SK-N-DZ (cell line): ENCODE measurements at regions not wholly inside any gene's neighbourhood (a gene's known extent, or its start where the extent isn't known, plus 50 kb on each side); places are given as distances from the start of the nearest gene placed in this dataset.
A peak's percentile ranks its signal among the peaks of the same experiment; 100 is the strongest.

Experiments used
- DNase-seq: peaks from one replicate; pipeline ENCODE4 v3.0.0-alpha.2; 2015; ENCODE audit warnings: low spot score

DNA sequence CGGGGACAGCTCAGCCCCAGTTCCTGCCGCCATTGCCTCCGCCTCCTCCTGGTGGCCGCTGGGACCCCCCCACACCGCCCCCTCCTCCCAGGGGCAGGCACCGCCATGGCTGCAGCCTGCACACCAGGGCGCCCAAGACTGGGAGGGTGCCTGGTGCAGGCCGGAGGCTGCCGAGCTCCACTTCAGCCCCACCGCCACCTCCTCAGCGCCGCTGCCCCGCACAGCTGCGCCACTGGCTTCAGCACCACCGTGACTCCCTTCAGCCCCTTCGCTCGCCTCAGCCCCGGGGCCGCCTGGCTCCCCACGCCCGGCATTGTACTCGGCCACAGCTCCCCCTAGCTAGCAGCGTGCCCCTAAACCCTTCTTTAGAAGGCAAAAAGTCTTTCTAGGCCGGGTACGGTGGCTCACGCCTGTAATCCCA is 131.1 kb downstream of the CRYBB2 start:
- no peak for DNase-seq

DNA sequence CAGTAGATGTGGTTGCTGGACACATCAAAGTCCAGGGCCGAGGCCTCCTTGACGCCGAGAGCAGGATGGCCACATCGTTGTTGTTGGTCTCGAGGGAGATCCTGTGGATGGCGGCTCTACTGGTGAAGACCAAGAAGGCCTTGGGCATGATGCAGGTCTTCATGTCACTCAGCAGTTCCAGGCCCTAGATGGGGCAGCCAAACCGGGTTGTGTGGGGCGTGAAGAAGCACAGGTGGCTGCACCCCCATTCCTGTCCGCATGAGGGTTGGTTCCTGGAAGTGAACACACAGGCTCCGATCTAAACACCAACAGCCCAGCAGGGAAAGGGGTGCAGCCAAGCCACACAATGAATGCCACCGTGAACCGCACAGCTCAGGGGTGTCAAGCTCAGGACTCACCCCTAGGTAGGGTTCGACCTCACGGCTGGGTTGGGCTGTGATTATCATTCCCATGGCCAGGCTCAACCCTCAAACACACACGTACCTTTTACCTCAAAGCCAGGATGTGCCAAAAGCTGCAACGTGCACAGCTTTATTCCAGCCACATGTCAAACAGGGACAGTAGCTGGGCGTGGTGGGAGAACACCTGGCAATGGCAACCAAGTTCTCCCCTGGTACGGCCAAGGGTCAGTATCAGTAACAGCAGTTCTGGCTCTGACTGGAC is 132.3 kb downstream of the CRYBB2 start:
- DNase-seq = no peak

DNA sequence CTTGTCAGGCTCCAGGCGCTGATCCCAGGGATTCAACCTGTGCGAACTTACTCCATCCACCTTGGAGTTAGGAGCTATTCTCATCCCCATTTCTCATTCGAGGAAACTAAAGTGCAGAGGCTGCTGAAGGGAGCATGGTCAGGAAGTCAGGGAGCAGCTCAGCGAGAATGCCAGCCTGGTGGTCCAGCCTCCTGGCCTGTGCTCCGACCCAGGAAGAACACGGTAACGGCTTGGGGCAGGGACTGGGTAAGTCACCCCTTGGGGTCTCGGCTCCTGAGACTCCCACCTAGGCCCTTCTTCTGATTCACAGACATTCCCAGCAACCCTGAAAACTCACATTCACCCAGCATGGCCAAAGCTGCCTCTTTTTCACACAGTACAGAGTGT is 132.8 kb downstream of the CRYBB2 start:
- DNase-seq = no peak

DNA sequence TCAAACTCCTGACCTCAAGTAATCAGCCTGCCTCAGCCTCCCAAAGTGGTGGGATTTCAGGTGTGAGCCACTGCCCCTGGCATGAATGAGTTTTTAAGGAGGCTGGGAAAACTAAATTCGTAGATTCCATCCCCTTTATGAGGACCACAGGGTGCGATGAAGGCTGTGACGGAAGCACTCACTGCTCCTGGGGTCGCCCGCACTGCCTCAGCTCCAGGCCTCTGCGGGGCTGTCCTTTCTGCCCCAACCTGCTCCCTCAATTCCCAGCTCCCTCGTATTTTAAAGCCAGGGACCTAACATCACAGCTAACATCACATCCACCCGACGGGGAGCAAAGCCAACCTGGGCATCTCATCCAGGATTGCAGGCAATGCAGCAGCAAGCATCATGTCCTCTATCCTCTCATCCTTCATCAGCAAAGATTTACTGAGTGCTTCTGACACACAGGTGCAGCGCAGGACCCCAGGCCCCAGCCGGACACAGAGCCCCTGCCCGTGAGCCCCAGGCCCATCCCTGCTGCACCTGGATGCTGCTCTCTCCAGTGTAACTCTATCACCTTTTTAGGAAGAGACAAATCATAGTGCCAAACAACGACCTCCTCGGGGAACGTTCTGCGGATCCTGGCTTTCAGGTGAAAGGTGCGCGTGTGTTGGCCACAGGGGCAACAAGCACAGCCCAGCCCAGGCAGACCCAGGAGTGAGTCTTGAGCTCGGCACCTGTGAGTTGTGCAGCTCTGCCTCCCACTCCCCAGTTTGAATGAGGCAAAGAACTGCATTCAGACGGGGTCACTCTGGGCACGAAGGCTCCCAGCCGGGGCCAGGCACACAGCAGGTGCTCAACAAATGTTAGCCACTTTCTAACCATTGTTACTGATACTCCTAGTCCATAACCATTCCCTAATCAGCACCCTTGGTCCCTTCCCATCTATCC is 134.3 kb downstream of the CRYBB2 start:
- no peak for DNase-seq

DNA sequence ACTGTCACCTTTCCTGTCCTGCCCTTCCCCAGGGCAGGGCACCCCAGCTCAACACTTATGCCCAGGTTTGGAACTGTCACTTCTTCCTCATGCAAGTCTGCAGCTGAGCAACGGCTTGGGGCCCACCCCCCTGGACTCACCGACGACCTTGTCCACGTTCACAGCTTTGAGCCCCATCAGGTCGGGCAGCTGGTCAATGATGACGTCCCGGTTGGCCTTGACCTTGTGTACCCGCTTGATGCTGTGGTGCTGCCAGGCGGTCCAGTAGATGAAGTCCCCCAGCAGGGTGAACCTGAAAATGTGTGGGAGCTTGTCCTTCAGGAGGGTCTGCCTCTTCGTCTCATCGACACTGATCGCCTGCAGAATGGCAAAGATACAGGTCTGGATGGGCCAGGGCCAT is 135.0 kb downstream of the CRYBB2 start:
- DNase-seq = no peak

DNA sequence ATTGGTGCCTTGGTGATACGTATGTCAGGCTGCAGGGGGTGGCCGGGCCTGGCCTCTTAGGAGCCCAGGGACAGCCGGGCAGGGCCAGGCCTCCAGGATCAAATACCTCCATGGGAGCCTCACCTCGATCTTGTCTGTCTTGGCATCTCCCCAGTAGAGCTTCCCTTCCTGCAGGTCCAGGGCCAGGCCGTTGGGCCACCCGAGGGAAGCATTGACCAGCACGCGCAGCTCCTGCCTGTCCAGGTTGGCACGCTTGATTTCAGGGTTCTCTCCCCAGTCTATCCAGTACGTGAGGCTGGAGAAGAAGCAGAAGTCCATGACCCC is 137.7 kb downstream of the CRYBB2 start:
- no peak for DNase-seq

DNA sequence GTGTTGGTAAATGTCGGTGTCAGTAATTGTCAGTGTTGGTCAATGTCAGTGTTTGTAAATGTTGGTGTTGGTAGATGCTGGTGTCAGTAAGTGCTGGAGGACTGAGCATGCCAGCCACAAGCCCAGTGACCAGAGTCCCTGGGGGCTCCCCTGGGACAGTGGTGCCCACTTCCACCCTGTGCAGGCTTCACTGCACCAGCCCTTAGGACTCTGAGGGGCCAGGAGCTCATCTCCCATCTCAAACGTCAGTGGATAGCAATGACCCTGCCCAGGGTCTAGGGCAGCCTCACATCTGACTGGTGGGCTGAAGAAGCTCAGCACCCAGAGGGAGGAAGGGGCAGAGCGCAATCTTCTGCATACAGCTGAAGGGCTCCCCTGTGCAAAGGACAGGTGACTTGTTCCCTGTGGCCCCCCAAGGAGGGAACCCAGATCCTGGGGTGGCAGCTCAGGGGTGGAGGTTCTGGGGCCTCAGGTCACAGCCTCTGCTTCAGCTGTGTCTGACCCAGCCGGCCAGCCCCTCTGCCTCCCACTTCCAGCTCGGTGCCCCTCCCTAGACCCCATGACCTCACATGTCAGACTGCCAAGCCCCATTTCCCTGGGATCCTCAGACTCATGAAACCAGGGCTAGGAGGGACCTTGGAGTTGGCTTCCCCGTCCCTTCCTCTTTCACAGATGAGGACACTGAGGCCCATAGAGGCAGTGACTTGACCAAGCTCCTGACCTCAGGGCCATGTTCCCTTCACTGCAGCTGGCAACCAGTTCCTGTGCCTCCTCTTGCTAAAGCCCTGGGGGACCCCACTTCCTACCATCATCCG is 138.4 kb downstream of the CRYBB2 start:
- DNase-seq = no peak

DNA sequence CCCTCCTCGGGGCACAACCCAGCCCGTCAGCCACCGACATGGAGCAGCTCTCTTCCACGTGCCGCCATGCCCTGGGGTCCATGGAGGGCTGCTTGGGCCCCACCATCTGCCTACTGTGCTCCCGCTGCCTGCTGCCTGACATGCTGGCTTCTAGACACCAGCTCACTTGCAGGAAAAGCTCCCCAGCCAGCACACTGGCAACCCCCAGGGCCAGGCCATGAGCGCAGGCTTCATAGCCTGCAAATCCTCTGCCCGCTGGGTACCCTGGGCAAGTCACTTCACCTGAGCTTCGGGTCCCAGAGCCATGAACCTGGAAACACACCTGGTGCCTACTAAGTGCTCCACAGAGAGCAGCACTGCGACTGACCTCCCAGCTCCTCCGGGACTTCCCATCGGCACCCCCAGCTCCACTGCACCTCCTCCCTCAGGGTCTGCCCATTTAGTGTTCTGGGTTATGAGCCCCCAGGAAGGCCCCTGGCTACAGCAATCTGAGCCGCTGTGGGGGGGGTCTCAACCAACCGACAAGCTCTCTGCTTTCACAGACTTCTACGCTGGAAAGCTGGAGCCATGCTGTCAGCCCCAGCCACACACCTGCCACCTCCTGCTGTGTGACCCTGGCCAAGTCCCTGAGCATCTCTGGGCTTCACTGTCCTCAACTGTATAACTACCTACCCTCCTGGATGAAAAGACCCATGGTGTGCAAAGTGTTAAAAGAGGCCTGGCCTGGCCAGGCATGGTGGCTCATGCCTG is 139.2 kb downstream of the CRYBB2 start:
- DNase-seq = no peak

DNA sequence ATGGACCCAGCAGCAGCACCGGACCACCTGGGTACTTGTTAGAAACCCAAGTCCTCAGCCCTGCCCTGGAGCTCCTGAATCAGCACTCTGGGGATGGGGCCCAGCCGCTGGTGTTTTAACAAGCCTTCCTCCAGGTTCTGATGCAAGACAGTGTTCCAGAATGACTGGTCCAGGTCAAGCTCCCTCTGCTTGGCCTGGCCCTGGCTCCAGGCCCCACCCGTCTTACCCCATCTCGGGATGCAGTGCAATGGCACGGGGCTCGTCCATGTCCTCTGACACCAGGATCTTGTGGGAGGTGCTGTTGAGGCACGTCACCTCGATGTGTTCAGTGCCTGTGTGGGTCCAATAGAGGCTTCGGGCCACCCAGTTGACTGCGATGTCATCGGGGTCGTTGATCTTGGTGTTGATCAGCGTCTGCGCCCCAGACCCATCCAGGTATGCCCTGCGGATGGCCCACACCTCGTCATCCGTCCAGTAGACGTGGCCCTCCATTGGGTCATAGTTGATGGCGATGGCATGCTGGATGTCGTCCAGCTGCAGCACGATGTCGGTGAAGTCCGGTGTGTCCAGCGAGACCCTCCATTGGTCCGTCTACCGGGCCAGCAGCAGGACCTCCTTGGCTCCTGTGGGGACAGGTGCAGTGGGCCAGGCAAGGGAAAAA is 140.3 kb downstream of the CRYBB2 start:
- no peak for DNase-seq

DNA sequence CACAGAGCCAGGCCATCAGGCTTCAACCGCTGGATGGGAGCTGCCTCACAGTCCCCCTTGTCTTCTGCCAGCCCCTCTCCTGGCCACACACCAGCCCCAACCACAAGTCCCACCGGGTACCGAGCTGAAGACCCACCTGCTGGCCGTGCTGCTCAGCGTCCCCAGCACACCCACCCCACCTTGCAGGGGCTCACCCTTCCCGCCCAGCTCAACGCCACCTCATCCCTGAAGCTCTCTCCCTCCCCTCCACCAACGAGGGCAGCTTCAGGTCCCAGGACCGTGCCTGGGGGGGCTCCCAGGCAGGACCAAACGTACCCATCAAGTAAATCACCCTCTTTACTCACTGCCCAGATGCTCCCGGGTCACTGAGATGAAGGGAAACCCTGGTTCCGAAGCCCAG is 141.0 kb downstream of the CRYBB2 start:
- no peak for DNase-seq

DNA sequence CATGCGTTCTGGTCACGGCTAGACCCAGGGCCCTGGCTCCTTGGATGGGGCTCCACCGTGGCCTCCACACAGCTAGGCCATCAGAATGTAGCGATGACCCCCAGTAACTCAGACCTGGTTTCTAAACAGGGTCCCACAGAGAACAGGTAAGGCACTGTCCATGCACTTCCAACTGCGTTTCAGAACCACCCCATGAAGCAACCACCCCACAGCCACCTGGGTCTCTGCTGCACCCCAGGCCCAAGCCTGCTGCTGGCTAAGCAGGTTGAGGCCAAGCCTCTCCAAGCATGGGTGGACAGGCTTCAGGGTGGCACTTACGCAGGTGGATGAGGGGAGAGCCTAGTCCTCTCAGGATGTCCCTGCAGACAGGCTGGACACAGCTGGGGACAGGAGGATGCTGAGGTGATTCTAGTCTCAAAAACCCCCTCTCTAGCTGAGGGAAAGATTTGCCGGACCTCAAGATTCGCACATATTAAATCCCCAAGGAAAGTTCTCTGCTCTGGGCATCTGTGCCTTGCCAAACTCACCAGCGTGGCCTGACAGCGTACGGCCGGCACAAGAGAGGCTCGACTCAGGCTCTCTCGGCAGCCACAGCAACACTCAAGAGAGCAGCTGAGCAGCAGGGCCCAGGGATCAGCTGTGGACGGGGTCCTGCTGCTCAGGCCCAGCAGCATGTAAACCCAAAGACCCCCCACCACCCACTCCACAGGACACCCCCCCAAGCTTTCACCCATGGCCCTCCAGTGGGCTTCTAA is 141.6 kb downstream of the CRYBB2 start:
- no peak for DNase-seq

DNA sequence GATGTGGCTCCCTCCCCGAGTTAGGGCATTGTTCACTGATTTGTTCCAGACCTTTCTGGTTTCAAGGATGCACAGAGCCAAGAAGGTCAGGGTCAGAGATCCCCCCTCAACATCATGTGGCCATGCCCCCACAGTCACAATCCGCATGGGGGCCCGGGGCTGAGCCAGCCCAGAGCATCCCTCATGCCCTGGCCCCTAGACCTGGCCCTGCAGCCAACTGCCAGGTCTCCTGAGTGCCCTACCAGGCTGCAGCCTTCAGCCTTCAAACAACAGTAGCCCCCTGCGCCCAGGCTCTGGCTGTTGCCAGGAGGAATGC is 142.4 kb downstream of the CRYBB2 start:
- DNase-seq = no peak

DNA sequence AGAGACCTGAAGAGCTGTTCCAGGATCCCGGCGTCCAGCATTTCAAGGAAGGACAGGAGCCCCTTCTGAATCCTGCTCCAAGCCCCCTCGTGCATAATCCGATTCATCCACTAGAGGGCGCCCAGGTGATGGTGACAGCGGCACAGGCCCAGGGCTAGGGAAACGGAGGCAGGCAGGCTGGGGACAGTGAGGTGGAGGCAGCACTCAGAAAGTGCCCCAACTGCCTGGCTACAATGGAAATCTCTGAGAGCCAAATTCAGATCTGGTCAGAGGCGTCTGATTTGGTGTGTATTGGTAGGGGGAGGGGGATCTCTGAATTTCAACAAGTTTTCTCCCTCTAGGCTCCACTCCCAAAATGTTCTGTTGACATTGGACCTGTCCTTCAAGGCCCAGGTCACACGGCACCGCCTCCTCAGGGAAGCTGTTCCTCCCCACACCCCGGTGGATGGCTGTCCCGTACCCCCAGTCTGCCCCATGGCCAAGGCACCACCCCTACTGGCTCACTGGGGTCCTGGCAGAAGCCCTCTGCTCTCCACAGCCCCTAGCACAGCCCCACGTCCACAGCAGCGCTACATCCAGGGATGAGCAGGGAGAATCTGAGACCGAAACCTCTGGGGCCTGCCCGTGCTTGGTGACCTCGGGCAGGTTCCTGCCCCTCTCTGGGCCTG is 142.9 kb downstream of the CRYBB2 start:
- peak; percentile 61 for DNase-seq

DNA sequence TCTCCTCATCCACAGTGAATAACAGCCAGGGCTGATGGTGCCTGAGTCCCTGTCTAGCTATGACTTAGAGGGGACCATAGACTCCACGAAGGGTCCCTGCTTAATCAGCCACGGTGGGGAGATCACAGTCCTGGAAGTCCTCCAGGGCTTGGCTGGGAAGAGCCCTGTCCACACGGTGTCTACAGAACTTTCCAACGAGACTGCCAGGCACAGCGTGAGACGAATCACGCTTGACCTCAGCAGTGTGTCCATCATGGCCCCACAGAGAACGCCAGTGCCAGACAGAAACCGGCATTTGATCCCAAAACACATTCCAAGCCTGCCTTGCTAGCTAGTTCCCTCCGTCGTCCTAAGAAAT is 143.4 kb downstream of the CRYBB2 start:
- no peak for DNase-seq

DNA sequence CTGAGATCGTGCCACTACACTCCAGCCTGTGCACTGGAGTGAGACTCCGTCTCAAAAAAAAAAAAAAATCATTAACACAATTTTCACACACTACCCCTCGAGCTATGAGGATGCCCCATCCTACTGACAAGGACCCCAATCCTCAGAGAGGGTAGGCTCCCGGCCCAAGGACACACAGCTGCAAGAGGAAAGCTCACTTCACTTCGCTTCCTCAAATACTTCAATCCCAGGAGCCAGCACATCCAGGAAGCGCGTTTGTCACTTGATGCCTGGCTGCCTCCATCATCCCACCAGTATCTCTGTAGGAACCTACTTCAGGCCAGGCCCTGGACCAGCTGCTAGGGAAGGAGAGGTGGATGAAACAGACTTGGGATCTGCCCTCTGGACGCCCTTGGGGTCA is 144.0 kb downstream of the CRYBB2 start:
- DNase-seq = no peak

DNA sequence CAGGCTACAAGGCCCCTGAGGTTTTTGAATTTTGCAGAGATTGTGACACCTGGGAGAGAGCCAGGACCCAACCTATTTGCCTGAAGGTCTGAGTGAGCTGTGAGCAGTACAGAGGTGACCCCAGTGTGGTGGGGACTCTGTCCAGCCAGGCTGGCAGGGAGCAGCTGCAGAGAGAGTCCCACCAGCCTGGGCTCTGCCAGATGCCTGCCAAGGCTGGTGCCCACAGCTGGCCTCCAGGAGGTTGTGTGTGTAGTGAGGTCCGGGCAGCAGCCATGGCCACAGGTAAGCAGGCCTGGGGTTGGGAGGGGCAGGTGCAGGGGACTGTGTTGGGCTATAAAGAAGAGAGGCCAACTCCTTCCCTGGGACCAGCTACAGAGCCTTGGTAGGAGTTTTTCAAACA is 144.8 kb downstream of the CRYBB2 start:
- no peak for DNase-seq

DNA sequence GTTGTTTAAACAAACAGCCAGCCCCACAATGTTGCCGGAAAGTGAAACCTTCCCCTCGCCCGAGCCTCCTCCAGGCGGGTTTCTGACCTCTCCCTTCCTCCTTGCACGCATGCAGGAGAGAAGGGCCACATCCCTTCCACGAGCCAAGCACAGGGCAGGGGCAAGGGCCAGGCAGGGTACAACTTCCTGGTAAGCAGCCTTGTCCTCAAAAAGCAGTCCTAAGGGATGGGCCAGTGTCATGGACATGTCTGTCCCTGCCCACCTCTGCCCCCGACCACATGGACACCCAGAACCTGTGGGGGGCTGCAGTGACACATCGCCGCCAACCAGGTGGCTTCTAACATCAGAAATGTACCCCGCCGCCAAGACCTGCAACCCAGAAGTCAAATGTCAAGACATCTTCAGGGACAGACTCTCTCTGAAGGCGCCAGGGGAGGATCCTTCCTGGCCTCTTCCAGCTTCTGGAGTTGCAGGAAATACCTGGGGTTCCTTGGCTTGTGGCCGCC is 145.3 kb downstream of the CRYBB2 start:
- DNase-seq = no peak

DNA sequence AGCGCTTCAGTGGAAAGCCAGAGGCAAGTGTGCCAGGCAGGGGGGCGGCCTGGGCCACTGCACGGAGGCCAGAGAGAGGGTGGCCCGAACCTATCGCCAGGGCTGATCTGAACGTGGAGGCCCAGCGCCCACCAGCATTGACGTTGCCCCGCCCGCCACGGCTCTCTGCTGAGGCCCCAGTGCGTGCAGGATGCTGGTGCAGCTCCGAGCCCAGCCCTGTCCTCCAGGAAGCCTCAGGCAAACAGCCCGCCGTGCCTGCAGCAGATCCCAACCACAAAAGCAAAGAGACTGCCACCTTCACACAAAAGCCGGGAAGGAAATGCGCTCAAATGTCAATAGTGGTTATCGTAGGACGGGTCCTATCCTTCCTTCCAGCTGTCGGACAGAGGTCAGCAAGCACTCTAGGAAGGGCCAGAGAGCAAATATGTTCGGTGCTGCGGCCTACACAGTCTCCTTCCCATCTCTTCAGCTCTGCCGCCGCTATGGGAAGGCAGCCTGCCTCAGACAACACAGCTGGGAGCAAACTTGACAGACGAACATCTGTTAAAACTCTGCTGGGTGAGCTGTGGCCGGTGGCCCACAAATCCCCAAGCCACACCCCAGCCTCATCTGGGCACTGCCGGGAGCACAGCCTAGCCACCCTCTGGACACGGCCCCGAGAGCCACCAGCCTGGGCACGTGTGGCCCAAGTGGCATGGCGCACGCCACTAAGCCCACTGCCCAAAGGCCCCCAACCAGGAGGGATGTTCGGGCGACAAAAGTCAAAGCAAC is 146.2 kb downstream of the CRYBB2 start:
- no peak for DNase-seq

DNA sequence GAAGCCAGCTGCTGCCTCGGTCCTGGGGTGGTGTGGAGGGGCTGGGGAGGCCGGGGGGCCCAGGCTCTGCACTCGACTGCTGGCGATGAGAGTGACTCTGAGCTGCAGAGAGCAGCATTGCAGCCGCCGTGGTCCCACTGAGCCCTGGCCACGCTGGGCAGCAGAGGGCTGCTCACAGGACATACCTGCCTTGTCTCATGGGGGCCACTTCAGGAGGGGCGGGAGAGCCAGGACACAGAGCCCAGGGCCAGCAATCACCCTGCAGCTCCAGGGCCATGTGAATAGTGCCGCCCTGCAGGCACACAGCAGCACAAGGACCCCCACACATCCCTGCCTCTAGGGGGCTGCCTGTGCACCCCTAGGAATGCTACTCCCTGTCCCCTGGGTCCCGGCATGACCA is 147.0 kb downstream of the CRYBB2 start:
- no peak for DNase-seq
